HFFc6 (cell line): ENCODE measurements at regions not wholly inside any gene's neighbourhood (a gene's known extent, or its start where the extent isn't known, plus 50 kb on each side); places are given as distances from the start of the nearest gene placed in this dataset.

Experiments used
- DNase-seq: peaks from one replicate; pipeline ENCODE4 v3.0.0-alpha.2; 2018
- H3K27ac Mint-ChIP-seq: 2 replicates; pipeline ENCODE4 v1.8.0; 2020; ENCODE audit warnings: mild to moderate bottlenecking, mixed read lengths
- H3K27me3 Mint-ChIP-seq: 2 replicates; pipeline ENCODE4 v1.8.0; 2021; ENCODE audit warnings: mild to moderate bottlenecking, moderate library complexity, mixed read lengths; ENCODE audit not compliant: insufficient read depth
- H3K36me3 Mint-ChIP-seq: 2 replicates; pipeline ENCODE4 v1.8.0; 2021; ENCODE audit warnings: low read depth, mixed read lengths
- H3K4me1 Mint-ChIP-seq: 2 replicates; pipeline ENCODE4 v1.8.0; 2020; ENCODE audit warnings: low read depth, mixed read lengths
- H3K4me3 Mint-ChIP-seq: 2 replicates; pipeline ENCODE4 v1.8.0; 2020; ENCODE audit warnings: mild to moderate bottlenecking, moderate library complexity, mixed read lengths
- H3K9me3 Mint-ChIP-seq: 2 replicates; pipeline ENCODE4 v1.8.0; 2020; ENCODE audit warnings: mild to moderate bottlenecking, mixed read lengths
- CTCF ChIP-seq: fragments of 200-600 bp; sonication (generic); IDR thresholded peaks from 2 replicates; pipeline ENCODE4 v1.5.0; 2021; ENCODE audit warnings: antibody characterized with exemption, mild to moderate bottlenecking

- H3K9me3 Mint-ChIP-seq: no peaks in the 10 kb centered on the region
- H3K4me3 Mint-ChIP-seq: no peak overlapping the region
- H3K36me3 Mint-ChIP-seq: no peaks in the 10 kb centered on the region
- peaks cover 13% of the 10 kb centered on the region for H3K4me1 Mint-ChIP-seq
- H3K27me3 Mint-ChIP-seq: no peaks in the 10 kb centered on the region
- no peak for DNase-seq
- TF ChIP-seq CTCF: no peak
- no peak overlapping the region for H3K27ac Mint-ChIP-seq
Measured at GRCh38 chr10:44821290-44821689, 89.8 kb upstream of the TMEM72 start.

- no peak for TF ChIP-seq CTCF
- DNase-seq: no peak
- H3K27me3 Mint-ChIP-seq: no peaks in the 10 kb centered on the region
- peaks cover 4% of the 10 kb centered on the region; the same call in 1 of the 2 replicates for H3K36me3 Mint-ChIP-seq
- H3K9me3 Mint-ChIP-seq: no peaks in the 10 kb centered on the region
- H3K27ac Mint-ChIP-seq: no peak overlapping the region
- no peak overlapping the region for H3K4me3 Mint-ChIP-seq
- H3K4me1 Mint-ChIP-seq: peaks cover 13% of the 10 kb centered on the region
Measured at GRCh38 chr10:44822349-44822748, 88.8 kb upstream of the TMEM72 start.

- Mint-ChIP-seq H3K27ac (no peak overlapping the region), H3K36me3 (peaks cover 4% of the 10 kb centered on the region; the same call in 1 of the 2 replicates)
Measured at GRCh38 chr10:44822966-44823365, 88.2 kb upstream of the TMEM72 start.

GRCh38 chr10:44824607-44825006 lies 86.5 kb upstream of the TMEM72 start:
- peak; percentile 6 for DNase-seq
- no peaks in the 10 kb centered on the region for H3K9me3 Mint-ChIP-seq
- peaks cover 4% of the 10 kb centered on the region; the same call in 1 of the 2 replicates for H3K36me3 Mint-ChIP-seq
- H3K4me3 Mint-ChIP-seq: no peak overlapping the region
- TF ChIP-seq CTCF: no peak
- H3K4me1 Mint-ChIP-seq: peaks cover 14% of the 10 kb centered on the region
- H3K27me3 Mint-ChIP-seq: no peaks in the 10 kb centered on the region
- H3K27ac Mint-ChIP-seq: no peak overlapping the region

More at GRCh38 chr10:44822966-44823365, 88.2 kb upstream of the TMEM72 start:
- no peak for DNase-seq
- no peaks in the 10 kb centered on the region for H3K9me3 Mint-ChIP-seq
- peaks cover 17% of the 10 kb centered on the region for H3K4me1 Mint-ChIP-seq
- no peaks in the 10 kb centered on the region for H3K27me3 Mint-ChIP-seq
- H3K4me3 Mint-ChIP-seq: no peak overlapping the region
- no peak for TF ChIP-seq CTCF

GRCh38 chr10:44827431-44828006 lies 83.6 kb upstream of the TMEM72 start:
- no peak for DNase-seq
- TF ChIP-seq CTCF: no peak
- H3K36me3 Mint-ChIP-seq: peaks cover 4% of the 10 kb centered on the region; the same call in 1 of the 2 replicates
- peaks cover 14% of the 10 kb centered on the region for H3K4me1 Mint-ChIP-seq
- no peaks in the 10 kb centered on the region for H3K9me3 Mint-ChIP-seq
- H3K27me3 Mint-ChIP-seq: no peaks in the 10 kb centered on the region
- no peak overlapping the region for H3K4me3 Mint-ChIP-seq
- no peak overlapping the region for H3K27ac Mint-ChIP-seq
